Cardiac fibroblast (primary cell): ENCODE measurements at regions not wholly inside any gene's neighbourhood (a gene's known extent, or its start where the extent isn't known, plus 50 kb on each side); places are given as distances from the start of the nearest gene placed in this dataset.

ENCODE experiments used
- DNase-seq, 2 donors: peaks; one replicate each; pipeline versions ENCODE4 v3.0.0 to v3.0.0-alpha.2; 2010; ENCODE audit warnings: low read depth in 2 of 2
- H3K4me3 ChIP-seq, 2 donors: replicated peaks in 1 of 2; 1 replicate in 1 of 2; 2 replicates in 1 of 2; pipeline ENCODE4 v1.5.1; 2011; ENCODE audit warnings: low read depth in 2 of 2, low read length in 2 of 2, mild to moderate bottlenecking in 2 of 2, moderate library complexity in 1 of 2
- TF ChIP-seq, protein P1 (sequence below): IDR thresholded peaks from one replicate; pipeline ENCODE4 v1.5.1; 2011; ENCODE audit warnings: low read depth, mild to moderate bottlenecking, low read length, inconsistent platforms

DNA sequence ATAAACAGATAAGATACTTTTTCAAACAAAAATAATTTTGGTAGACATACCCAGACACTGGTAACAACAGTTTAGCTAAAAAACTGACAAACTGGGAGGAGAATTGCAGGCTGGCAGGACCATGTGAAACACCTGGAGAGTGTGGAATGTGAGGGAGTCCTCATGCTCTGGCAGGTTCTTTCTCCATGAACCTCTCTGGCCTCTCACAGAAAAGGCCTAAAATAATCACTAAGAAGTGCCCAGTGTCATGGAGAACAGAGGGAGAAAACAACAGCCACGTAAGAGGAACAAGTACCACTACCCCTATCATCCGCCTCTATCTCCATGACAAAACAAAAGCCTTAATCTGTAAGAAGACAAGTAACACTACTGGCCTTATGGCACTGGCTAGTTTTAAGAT, 1227.5 kb upstream of the CDH9 start:
- no peak overlapping the region for H3K4me3 ChIP-seq
- no peak for DNase-seq
- TF ChIP-seq, protein P1, sequence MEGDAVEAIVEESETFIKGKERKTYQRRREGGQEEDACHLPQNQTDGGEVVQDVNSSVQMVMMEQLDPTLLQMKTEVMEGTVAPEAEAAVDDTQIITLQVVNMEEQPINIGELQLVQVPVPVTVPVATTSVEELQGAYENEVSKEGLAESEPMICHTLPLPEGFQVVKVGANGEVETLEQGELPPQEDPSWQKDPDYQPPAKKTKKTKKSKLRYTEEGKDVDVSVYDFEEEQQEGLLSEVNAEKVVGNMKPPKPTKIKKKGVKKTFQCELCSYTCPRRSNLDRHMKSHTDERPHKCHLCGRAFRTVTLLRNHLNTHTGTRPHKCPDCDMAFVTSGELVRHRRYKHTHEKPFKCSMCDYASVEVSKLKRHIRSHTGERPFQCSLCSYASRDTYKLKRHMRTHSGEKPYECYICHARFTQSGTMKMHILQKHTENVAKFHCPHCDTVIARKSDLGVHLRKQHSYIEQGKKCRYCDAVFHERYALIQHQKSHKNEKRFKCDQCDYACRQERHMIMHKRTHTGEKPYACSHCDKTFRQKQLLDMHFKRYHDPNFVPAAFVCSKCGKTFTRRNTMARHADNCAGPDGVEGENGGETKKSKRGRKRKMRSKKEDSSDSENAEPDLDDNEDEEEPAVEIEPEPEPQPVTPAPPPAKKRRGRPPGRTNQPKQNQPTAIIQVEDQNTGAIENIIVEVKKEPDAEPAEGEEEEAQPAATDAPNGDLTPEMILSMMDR: no peak

DNA sequence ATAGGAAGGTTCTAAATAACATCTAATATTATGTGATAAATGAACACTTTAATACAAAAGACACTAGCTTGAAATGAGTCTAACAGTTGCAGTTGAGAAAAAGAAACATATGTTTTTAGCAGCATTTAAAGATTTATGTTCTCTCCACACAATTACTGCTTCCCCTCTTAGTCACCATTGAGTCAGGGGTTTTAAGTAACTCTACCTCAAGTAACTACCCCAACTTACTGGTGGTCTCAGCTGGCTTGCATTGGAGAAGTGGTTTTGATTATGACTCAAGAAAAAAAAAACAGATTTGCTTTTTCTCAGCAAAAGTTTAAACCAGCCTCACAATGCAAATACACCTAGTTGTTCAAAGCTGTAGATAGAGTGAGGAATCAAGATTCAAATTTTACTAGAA, 1216.5 kb upstream of the CDH9 start:
- H3K4me3 ChIP-seq: no peak overlapping the region
- no peak for DNase-seq
- TF ChIP-seq, protein P1: no peak

DNA sequence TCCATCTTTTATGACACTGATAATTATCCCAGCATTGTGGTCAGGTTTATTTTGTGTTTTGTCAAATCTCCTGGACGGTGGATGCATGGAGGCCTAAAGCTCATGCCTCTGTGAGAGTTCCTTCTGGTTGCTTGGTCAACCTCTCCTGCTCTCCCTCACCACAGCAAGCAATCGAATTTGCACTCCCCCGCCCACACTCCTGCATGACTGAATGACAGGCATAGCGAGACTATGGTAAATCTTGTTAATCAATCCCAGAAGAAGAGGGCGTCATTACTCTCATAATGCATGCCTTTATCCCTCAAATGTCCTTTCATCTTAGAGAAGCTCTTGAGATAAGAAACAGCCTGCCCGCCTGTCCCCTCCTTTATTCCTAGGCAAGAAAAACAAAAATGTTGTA, 1215.0 kb upstream of the CDH9 start:
- DNase-seq: no peak
- H3K4me3 ChIP-seq: no peak overlapping the region
- TF ChIP-seq, protein P1: no peak

DNA sequence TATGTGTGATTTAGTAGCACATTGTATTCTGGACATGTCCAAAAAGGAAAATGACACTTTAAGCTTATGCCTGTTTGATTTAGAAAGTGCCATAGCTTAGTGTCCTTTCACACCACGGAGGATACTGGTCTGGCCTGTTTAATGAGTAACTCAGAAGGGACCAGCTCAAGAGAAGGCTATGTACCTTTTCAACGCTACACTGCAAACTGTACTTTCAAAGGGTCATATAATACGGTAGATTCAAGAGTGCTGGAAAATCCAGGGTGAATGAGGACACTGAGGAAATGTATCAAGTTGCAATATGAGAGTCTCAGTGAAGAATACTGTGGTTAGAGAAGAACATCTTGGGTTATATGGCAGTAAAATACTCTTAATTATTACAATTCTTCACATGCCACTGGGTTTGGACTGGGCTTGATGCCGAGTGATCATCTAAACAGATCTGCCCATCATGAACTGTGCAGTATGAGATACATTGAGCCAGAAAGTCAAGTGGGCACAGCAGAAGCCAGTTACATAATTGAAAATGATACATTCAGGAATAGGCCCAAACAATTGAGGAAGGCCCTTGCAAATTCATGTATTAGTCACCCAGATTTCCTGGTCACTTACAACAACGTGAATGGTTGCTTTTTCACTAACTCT, 1211.5 kb upstream of the CDH9 start:
- no peak overlapping the region for H3K4me3 ChIP-seq
- TF ChIP-seq, protein P1: no peak
- no peak for DNase-seq

DNA sequence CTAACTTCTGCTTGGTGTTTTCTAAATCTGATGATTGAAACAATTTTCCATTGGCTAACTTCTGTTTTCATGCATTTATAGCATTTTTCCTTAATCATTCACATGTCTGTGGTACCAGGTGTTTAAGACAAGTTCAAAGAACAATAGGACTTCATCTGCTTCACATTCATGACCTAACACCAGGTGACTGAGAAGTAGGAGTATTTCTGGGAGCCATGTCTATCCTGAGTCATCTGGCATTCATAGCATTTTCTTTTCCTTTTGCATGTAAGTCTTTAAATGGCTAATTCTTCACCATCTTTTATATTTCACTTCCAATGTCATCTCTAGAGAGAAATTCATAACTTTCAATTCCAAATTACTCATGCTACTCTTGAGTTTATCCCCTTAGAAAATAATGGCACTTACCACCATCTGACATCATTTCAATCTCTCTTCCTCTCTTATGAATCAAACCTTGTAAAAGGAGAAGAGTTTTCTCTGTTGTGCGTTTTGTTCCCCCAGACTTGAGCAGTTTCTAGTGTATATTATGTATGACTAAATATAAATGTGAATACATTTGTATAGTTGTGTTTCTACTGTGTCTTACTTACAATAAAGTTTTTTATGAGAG, 1196.1 kb upstream of the CDH9 start:
- no peak overlapping the region for H3K4me3 ChIP-seq
- DNase-seq: no peak
- TF ChIP-seq, protein P1: no peak

DNA sequence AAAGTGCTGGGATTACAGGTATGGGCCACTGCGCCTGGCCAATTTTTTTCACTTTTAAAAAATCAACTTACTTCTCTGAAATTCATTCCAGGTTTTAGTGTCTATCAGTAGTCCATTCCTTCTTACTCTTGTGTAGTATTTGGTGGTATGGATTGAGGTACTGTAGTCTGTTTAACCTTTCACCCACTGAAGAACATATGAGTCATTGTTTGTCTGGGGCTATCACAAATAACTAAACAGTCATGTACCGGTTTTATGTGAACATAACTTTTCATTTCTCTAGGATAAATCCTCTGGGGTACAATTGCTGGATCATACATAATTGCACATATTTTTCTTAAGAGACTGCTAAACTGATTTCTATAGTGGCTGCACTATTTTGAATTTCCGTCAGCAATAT, 1188.0 kb upstream of the CDH9 start:
- TF ChIP-seq, protein P1: no peak
- no peak for DNase-seq
- H3K4me3 ChIP-seq: no peak overlapping the region

DNA sequence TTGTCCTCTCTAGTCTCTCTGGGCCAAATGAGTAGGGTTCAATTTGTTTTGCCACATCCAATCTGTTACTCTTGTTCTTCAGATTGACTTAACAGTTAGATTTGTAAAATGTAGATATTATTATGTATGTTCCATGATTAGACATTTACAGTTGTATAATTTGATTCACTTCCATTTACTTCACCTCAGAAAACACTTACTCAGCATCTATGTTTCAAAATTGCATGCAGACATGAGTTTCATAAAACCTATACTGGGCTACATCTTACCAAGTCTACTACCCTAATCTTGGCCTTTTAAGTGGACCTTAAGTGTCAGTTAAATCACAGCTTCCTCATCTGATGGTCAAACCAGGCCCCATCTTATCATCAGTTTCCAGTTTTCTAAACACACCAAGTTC, 1181.2 kb upstream of the CDH9 start:
- TF ChIP-seq, protein P1: no peak
- H3K4me3 ChIP-seq: no peak overlapping the region
- DNase-seq: no peak
